ENCODE measurements at regions not wholly inside any gene's neighbourhood (a gene's known extent, or its start where the extent isn't known, plus 50 kb on each side); places are given as distances from the start of the nearest gene placed in this dataset.
"Not testable (repeated sequence)": the region's sequence is repeated elsewhere in the genome, so short reads cannot be mapped to it uniquely, and the experiment has no call there.

- no peak for DNase-seq (ENCODE audit: low spot score)
Measured at GRCh38 chr1:38667626-38668025, 191.9 kb downstream of the RRAGC start.

GRCh38 chr1:38662126-38662525 lies 197.4 kb downstream of the RRAGC start:
- DNase-seq (ENCODE audit: low spot score) = no peak

- no peak for DNase-seq (ENCODE audit: low spot score)
Measured at GRCh38 chr1:38658883-38659282, 200.7 kb downstream of the RRAGC start.

GRCh38 chr1:38657873-38658272 lies 201.7 kb downstream of the RRAGC start:
- no peak for DNase-seq (ENCODE audit: low spot score)

- no peak for DNase-seq (ENCODE audit: low spot score)
Measured at GRCh38 chr1:38657207-38657840, 202.2 kb downstream of the RRAGC start.

- DNase-seq (ENCODE audit: low spot score) = no peak
Measured at GRCh38 chr1:38656726-38657125, 202.8 kb downstream of the RRAGC start.

GRCh38 chr1:38652217-38652616 lies 207.4 kb downstream of the RRAGC start:
- no peak for DNase-seq (ENCODE audit: low spot score)

GRCh38 chr1:38651669-38652068 lies 207.9 kb downstream of the RRAGC start:
- no peak for DNase-seq (ENCODE audit: low spot score)

- DNase-seq (ENCODE audit: low spot score) = no peak
Measured at GRCh38 chr1:38648417-38648816, 211.2 kb downstream of the RRAGC start.

- DNase-seq (ENCODE audit: low spot score) = not testable (repeated sequence)
Measured at GRCh38 chr1:38647341-38647740, 212.2 kb downstream of the RRAGC start.

- no peak for DNase-seq (ENCODE audit: low spot score)
Measured at GRCh38 chr1:38644092-38644491, 215.5 kb downstream of the RRAGC start.

GRCh38 chr1:38641661-38642060 lies 217.9 kb downstream of the RRAGC start:
- DNase-seq (ENCODE audit: low spot score) = no peak

- DNase-seq (ENCODE audit: low spot score) = no peak
Measured at GRCh38 chr1:38640371-38640770, 219.2 kb downstream of the RRAGC start.

GRCh38 chr1:38628241-38628640 lies 231.3 kb downstream of the RRAGC start:
- DNase-seq (ENCODE audit: low spot score) = no peak

GRCh38 chr1:38625939-38626338 lies 233.6 kb downstream of the RRAGC start:
- DNase-seq (ENCODE audit: low spot score) = no peak

GRCh38 chr1:38624336-38625039 lies 235.1 kb downstream of the RRAGC start:
- no peak for DNase-seq (ENCODE audit: low spot score)

- no peak for DNase-seq (ENCODE audit: low spot score)
Measured at GRCh38 chr1:38623529-38623928, 236.0 kb downstream of the RRAGC start.

- DNase-seq (ENCODE audit: low spot score) = no peak
Measured at GRCh38 chr1:38622197-38622596, 237.4 kb downstream of the RRAGC start.

- no peak for DNase-seq (ENCODE audit: low spot score)
Measured at GRCh38 chr1:38616846-38617245, 242.7 kb downstream of the RRAGC start.

- no peak for DNase-seq (ENCODE audit: low spot score)
Measured at GRCh38 chr1:38615680-38616079, 243.9 kb downstream of the RRAGC start.

GRCh38 chr1:38614861-38615260 lies 244.7 kb downstream of the RRAGC start:
- no peak for DNase-seq (ENCODE audit: low spot score)

GRCh38 chr1:38613996-38614395 lies 245.6 kb downstream of the RRAGC start:
- DNase-seq (ENCODE audit: low spot score) = peak; percentile 77

GRCh38 chr1:38612951-38613350 lies 246.6 kb downstream of the RRAGC start:
- no peak for DNase-seq (ENCODE audit: low spot score)

- no peak for DNase-seq (ENCODE audit: low spot score)
Measured at GRCh38 chr1:38611664-38612211, 247.8 kb downstream of the RRAGC start.

All from left forelimb (tissue), 1 donor.